HG03066 (cell line): ENCODE measurements at regions not wholly inside any gene's neighbourhood (a gene's known extent, or its start where the extent isn't known, plus 50 kb on each side); places are given as distances from the start of the nearest gene placed in this dataset.

Experiments
- ATAC-seq: cut with Tn5 transposase; IDR thresholded peaks from one replicate; pipeline ENCODE4 v1.9.1; 2021; ENCODE audit warnings: low read depth; ENCODE audit not compliant: unreplicated experiment

DNA sequence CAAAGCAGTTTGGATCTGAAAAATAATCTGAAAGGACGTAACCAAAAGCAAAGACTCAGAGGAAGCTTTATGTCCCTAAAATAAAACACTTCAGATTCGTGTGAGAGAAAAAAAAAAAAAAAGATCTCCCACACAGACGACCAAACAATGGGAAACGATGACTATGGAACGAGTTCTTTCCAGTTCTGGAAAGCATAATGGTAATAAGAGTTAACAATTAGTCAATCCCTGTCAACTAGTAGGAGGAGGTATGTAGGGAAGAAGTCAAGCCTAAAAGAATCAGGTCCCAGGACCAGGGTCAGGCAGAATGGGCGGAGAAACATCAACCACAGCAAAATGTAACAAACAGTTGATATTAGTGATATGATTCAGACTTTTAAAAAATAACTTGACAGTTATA, 170.3 kb upstream of the SETBP1 start:
- ATAC-seq: no peak

- no peak for ATAC-seq
These were observed 167.5 kb upstream of the SETBP1 start for GRCh38 chr18:44513233-44513632.

GRCh38 chr18:44514106-44514505, 166.6 kb upstream of the SETBP1 start:
- ATAC-seq: no peak

DNA sequence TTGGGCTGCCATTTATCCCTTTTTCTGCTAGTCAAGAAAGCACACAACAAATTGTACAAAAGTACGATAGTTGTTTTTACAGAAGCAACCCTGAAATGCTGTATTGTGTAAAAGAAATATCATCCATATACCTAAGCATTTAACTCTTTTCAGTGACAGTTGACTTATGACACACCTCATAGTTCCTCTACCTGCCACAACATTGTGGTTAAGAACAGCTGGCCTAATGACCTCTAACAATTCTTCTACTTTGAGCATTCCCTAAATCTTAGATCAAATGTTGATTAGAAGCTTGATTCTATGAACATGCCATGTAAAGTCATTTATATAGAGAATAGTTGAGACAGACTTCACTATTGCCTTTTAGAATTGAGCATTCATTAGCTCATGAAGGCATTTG, 165.9 kb upstream of the SETBP1 start:
- ATAC-seq: no peak

- ATAC-seq: no peak
These were observed 164.2 kb upstream of the SETBP1 start for GRCh38 chr18:44516450-44516849.

- no peak for ATAC-seq
These were observed 163.6 kb upstream of the SETBP1 start for GRCh38 chr18:44517136-44517535.

DNA sequence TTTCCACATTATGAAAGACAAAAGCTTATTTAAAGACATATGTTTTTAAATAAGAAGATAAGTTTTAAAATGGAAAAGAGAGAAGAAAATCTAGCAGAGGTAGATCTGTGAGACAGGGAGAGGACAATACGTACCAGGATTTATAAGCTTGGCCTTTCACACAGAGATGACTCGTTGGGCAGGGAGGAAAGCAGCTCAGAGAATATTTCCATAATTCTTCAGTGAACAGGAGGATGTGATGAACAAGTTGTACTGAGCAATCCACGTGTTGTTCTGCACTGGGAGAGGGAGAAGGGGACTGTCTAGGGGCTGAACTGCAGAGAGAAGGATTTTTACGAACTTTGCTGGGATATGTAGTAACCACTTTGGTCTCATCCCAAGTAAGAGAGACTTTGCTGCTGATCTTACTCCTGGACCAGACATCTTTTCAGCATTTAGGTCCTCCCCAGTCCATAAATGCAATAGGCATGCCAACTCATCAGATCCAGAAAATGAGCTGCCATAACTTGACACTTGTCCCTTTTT, 162.5 kb upstream of the SETBP1 start:
- no peak for ATAC-seq

DNA sequence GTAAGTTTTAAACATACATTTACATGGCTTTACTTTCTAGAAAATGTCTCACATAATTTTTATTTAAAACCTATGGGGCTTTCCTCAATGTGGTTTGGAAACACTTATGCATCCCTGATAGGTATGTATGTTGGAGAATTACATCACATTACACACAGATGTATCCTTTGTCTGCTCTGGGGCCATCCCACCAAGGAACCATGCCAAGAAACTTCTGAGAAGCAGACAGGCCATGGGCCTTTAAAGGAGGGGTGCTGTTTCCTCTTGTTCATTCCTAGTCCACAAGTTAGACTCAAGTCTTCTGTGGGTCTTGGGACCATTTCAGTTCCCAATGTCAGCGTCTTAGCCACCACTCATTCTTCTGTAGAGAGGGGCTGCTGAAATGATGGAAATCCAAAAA, 162.0 kb upstream of the SETBP1 start:
- no peak for ATAC-seq

DNA sequence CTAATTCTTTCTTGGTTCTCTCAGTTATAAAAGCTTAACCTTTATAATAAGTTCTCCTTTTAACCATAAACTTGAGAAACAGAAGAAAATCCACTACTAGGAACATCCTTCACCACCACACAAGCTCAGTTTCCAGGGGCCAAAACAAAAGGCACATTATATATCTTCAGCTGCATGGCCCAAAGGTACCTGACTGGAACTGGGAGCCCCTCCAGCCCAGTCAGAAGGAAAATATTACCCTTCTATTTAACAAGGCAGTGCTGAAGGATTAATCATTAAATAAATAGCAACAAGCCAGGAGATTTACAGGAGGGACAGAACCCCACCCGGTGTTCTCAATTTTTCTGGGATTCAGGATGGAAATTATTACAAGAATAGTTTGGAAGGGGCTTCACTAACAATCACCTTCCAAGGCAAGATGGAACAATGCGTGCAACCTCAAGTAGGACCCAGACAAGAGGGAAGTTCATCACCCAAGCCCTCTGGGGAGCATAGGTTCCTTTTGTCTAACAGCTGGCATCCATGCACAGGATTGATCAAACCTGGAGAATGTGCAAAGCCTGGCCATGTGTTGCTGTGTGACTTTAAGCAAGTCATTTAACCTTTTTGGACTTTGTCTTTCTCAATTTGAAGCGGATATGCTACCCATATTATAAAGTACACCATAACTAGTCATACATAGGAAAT, 159.6 kb upstream of the SETBP1 start:
- ATAC-seq: no peak

DNA sequence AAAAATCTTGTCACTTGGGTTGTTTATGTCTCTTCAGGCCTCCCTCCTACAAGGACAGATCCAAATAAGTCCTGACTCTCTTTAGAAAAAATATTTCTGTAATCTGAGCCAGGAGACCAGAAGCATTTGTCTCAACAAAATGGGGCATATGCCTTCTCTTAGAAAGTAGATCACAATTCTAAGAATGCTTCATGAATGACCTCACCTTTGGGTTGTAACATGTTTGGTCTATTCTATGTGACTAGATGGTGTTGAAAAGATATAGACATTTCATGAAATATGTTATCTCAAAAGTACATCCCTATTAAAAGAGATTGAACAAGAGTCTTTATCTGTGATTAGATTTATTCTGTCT, 159.0 kb upstream of the SETBP1 start:
- no peak for ATAC-seq

GRCh38 chr18:44526705-44527415, 153.8 kb upstream of the SETBP1 start:
- no peak for ATAC-seq

- no peak for ATAC-seq
These were observed 147.6 kb upstream of the SETBP1 start for GRCh38 chr18:44533071-44533470.

DNA sequence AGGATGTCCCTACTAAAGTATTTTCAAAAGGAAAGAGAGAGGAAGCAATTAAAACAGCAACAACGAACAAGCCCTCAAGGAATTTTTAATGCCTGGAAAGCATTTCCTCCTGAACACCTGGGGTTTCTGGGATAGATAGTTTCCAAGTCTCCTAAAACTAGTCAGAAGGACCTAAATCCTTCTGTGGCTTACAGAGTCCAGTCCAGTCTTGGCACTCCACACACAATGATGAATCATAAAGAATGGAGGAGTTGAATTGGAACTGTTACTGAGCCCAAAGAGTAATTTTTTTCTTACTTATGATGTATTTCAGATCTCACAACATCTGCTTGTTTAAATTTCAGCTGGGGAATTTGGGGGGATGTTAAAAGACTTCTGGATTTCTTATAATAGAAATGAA, 144.6 kb upstream of the SETBP1 start:
- no peak for ATAC-seq

DNA sequence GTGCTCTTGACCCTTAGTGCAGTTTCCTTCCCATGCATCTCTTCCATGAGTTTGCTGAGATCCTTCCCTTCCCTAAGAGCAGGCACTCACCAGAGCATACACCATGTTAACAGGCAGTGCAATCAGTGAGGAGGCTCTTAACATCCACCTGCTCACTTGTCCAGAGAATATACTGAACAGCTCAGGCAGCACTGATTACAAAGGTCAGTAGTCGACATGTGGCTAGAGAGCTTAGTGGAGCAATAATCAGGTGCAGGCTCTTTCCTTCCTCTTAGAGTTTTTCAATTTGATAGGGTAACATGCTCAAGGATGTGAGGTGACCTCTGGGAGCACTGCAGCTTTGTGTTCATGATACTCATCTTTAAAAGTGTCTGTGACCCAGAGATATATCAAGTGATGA, 144.1 kb upstream of the SETBP1 start:
- ATAC-seq: no peak

- no peak for ATAC-seq
These were observed 143.2 kb upstream of the SETBP1 start for GRCh38 chr18:44537526-44537925.

GRCh38 chr18:44539926-44540325, 140.8 kb upstream of the SETBP1 start:
- no peak for ATAC-seq

GRCh38 chr18:44541159-44541558, 139.5 kb upstream of the SETBP1 start:
- no peak for ATAC-seq

- no peak for ATAC-seq
These were observed 138.9 kb upstream of the SETBP1 start for GRCh38 chr18:44541781-44542180.

DNA sequence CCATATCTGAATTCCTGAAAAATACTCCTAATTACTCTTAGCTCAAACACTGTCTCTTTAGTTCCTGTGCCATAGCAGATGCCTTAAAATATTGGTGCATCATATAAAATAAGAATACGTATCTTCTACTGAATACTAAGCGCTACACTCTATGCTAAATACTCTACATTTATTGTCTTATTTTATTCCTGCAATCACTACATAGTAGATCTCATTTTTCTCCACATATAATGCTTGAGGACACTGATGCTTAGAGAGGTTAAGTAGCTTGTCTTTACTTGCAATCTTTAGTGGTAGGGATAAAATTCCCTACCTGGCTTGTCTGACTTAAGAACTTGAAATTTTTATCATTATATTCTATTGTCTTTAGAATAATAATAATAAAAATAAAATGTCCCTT, 137.3 kb upstream of the SETBP1 start:
- ATAC-seq: no peak

DNA sequence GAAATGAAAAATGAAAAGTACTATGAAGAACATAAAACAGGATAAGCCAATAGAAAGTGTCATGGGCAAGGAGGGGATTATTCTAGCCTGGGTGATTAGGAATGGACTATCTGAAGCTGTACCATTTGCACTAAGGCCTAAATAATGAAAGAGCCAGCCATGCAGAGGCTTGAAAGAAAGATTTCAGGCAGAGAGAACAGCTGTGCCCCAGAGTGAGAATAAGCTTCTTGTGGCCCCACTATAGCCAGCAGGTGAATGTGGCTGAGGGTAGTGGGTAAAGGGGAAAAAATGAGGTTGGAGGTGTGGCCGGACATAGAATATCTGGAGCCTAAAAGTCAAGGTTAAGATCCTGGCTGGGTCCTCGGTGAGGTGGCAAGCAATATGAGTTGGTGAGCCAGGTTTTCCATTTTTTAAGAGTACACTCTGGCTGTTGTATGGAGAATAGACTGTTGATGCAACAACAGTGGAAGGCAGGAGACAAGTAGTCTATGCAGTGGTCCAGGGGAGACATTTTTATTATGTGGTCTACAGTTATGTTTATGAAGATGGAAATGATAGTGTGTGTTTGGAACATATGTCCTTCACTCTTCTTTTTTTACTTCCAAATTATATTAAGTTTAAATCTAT, 135.2 kb upstream of the SETBP1 start:
- ATAC-seq: no peak

DNA sequence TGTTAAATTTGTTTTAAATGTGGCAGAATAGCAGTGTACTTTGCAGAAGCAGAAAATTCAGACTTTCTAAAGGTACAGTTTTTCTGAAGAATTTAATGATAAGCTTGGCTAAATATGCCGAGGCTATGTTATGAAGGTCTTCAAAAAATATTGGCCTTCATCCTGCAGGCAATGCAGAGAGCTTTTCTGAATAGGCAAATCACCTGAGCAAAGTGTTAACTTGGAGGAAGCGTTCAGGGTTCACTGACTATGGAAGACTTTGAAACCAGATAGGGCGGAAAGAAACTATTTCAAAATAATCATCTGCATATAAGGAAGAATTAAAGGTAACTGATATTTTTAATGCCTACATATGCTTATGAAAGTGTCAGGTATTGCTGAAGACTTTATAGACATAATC, 133.7 kb upstream of the SETBP1 start:
- ATAC-seq: no peak
